GM18519 (cell line): ENCODE measurements at regions not wholly inside any gene's neighbourhood (a gene's known extent, or its start where the extent isn't known, plus 50 kb on each side); places are given as distances from the start of the nearest gene placed in this dataset.

Source experiments
- ATAC-seq: cut with Tn5 transposase; IDR thresholded peaks from one replicate; pipeline ENCODE4 v1.9.1; 2021; ENCODE audit warnings: mild to moderate bottlenecking, moderate library complexity; ENCODE audit not compliant: unreplicated experiment, low FRiP score

DNA sequence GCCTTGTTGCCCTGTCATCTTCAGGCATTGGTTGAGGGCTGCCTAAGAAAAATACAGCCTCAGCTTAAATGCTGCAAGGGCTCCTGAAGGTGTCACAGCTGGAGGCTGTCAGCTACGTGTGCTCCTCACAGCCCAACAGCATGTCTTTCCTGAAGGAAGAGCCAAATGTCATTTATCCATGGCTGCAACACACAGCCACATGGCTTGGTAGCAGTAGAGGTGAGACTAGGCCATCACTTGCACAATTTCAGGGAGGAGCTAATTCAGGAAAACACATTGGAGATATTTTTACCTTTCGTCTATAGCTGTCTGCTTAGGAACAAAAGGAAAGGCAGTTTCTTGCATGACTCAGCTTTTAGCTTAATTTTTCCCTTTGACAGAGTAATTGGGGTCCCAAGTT is 260.7 kb downstream of the SYK start:
- no peak for ATAC-seq

DNA sequence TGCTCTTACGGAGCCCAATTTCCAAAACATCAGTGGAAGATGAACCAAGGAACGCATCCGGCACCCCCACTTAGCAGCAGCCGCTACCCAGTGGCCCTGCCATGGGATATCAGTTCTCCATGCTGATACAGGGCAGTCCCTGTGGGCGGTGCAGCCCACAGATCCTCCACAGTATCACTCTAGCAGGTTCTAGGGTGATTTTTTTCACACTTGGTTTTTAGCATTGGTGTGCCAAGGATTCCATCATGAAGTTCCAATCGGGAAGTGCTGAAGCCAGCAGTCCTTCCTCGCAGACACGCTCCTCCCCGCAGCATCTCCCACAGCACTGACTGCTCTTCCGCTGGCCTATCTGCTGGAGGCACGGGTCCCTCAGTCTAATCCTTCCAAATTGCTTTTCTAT is 261.9 kb downstream of the SYK start:
- no peak for ATAC-seq

GRCh38 chr9:91065231-91066041 is 263.8 kb downstream of the SYK start:
- no peak for ATAC-seq

DNA sequence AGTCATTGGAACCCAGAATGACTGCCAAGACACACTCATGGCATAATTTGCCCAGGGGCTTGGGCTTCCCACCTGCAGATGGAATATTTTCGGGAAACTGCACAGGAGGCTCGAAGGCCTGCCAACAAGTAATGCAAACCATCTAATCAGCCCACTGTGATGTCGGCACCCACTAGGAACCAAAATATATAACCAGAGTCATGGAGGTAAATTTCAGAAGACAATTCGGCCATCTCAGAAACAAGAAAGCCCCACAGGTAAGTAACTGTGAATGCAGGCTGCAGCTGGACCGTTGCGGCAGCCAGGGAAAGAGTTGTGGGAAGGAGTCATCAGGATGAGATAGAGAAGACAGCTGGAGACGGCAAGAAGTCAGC is 264.4 kb downstream of the SYK start:
- no peak for ATAC-seq

GRCh38 chr9:91066856-91067255 is 265.2 kb downstream of the SYK start:
- no peak for ATAC-seq

- no peak for ATAC-seq
These were observed 265.8 kb downstream of the SYK start for GRCh38 chr9:91067306-91067860.

GRCh38 chr9:91071184-91071990 is 269.8 kb downstream of the SYK start:
- no peak for ATAC-seq

DNA sequence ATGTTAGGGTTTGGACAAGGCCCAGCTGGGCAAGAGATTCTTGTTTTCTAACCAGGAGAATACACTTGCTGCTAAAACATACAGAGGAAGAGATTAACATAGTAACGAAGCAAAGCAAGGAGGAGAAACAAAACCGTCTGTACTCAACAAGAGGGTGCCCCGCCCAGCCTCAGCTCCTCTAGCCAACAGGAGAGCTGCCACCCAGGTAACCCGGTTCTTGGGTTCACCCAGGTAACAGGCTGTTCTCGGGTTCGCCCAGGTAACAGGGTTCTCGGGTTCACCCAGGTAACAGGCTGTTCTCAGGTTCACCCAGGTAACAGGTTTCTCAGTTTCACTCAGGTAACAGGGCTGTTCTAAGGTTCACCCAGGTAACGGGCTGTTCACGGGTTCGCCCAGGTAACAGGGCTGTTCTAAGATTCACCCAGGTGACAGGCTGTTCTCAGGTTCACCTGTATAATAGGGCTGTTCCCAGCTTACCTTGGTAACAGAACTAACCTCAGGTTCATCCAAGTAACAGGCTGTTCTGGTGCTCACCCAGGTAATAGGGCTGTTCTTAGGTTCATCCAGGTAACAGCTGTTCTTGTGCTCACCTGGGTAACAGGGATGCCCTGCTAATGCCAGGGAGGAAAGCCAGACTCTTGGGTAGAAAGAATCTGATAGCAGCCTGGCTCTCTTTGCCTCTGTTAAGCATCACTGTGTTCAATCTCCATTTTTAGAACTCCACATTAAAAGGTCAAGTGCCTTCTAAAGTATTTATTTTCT is 271.6 kb downstream of the SYK start:
- no peak for ATAC-seq

DNA sequence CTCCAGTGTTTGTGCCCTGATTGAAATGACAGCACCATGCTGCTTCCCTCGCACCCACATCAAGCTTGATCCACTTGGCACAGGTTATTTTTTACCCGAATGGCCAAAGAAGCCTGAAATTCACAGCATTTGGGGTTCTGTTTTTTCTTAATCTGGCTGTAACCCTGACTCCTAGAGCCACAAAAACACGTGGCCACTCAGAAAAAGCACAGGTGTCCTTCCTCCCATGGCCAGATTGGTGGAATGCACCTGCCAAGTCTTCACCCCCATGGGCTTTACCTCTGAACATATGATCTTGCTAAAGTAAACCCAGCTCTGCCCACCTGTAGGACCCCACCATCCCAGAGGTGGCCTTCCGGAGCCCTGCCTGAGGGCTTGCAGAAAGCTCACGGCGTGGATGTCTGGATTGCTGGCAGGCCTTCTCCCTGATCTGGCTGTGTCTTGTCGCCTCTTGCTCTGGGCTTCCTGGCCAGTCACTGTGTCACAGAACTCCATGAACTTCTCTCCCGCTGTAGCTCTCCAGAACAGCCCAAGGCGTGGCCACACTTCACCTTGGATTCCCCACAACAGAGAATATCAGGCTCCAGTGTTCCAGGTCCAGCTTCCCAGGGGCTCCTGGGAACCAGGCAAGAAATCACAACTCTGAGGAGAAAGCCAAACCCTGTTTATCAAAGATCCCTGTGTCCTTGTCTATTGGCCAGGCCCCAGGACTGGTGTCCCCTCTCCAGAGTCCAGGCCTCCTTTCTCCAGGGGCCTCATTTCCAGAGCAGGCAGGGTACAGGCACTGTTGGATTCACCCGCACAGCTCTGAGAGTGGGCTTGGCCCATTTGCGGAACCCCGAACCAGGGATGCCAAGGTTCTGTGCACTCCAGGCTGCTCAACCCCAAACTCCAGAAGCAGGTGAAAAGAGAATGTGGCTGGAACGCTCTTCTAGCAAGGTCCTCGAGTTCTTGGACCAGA is 272.5 kb downstream of the SYK start:
- no peak for ATAC-seq

GRCh38 chr9:91074866-91075265 is 273.2 kb downstream of the SYK start:
- no peak for ATAC-seq

GRCh38 chr9:91075279-91075678 is 273.7 kb downstream of the SYK start:
- ATAC-seq, result no peak

DNA sequence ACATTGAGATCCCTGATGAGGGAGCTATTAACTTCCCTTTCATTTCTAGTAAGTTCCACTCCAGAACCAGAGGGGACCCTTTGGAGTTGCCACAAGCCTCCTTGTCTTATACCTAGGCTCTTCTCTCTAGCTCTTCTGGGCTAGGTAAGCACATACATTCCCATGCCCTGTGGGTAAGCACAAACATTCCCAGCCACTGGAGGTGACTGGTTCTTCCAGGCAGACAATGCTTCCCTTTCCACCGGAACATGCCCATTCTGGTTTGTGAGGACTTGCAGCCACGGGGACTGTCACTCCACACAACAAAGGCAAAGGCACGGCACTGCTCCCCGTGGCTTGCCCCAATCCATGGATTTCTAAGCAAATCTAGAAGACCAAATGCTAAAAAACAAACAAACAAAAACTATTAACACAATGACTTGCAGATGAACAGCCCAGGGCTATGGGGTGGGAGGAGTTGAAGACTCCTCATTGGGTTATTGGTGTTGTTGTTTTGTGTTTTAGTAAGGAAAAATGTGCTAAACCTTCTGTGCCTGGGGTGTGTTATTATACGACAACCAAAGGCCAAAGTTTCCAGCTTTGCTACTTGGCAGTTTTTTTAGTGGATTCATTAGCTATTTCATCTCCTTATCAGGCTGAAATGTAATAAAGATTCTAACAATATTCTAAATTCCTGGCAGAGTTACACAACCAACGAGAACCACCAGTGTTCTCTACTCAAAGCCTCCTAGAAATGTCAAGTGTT is 276.2 kb downstream of the SYK start:
- no peak for ATAC-seq

DNA sequence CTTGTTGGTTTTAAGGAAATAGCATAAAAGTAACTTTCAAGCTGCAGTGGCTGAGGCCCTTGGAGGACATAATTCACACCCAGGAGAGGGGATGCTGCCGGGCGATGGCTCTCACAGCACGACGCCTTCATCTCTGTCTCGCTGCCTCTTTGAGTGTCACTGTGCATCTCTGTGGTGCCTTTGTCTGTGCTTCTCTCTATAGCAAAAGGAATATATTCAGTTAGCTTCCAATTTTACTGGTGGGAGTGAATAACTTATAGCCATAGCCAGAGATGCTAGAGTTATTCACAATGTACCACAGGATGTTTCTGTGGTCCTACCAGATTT is 276.7 kb downstream of the SYK start:
- no peak for ATAC-seq

DNA sequence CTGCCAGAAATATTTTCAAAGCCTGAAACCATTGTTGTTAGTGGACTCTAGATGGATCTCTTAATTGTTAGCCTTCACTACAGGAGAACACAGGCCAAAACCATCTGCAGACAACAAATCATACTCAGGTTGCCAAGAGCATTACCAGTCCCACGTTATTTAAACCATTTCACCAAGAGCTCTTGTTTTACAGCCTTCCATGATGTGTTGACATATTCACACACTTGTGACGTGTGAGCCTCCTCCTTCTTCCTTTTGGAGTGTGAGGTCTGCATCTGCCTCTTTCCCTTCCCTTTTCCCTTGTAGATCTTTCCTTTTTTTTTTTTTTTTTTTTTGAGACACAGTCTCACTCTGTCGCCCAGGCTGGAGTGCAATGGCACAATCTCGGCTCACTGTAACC is 279.0 kb downstream of the AUH start:
- ATAC-seq, result no peak

GRCh38 chr9:91084896-91085516 is 276.7 kb downstream of the AUH start:
- no peak for ATAC-seq

GRCh38 chr9:91085517-91086291 is 276.0 kb downstream of the AUH start:
- no peak for ATAC-seq

GRCh38 chr9:91086657-91087461 is 274.9 kb downstream of the AUH start:
- ATAC-seq, result no peak
